HFFc6 (cell line): ENCODE measurements at regions not wholly inside any gene's neighbourhood (a gene's known extent, or its start where the extent isn't known, plus 50 kb on each side); places are given as distances from the start of the nearest gene placed in this dataset.
A peak's percentile ranks its signal among the peaks of the same experiment; 100 is the strongest.

Experiments
- DNase-seq: peaks from one replicate; pipeline ENCODE4 v3.0.0-alpha.2; 2018
- H3K27ac Mint-ChIP-seq: 2 replicates; pipeline ENCODE4 v1.8.0; 2020; ENCODE audit warnings: mild to moderate bottlenecking, mixed read lengths
- H3K27me3 Mint-ChIP-seq: 2 replicates; pipeline ENCODE4 v1.8.0; 2021; ENCODE audit warnings: mild to moderate bottlenecking, moderate library complexity, mixed read lengths; ENCODE audit not compliant: insufficient read depth
- H3K36me3 Mint-ChIP-seq: 2 replicates; pipeline ENCODE4 v1.8.0; 2021; ENCODE audit warnings: low read depth, mixed read lengths
- H3K4me1 Mint-ChIP-seq: 2 replicates; pipeline ENCODE4 v1.8.0; 2020; ENCODE audit warnings: low read depth, mixed read lengths
- H3K4me3 Mint-ChIP-seq: 2 replicates; pipeline ENCODE4 v1.8.0; 2020; ENCODE audit warnings: mild to moderate bottlenecking, moderate library complexity, mixed read lengths
- H3K9me3 Mint-ChIP-seq: 2 replicates; pipeline ENCODE4 v1.8.0; 2020; ENCODE audit warnings: mild to moderate bottlenecking, mixed read lengths
- TF ChIP-seq, protein P1 (sequence below): fragments of 200-600 bp; sonication (generic); IDR thresholded peaks from 2 replicates; pipeline ENCODE4 v1.5.0; 2021; ENCODE audit warnings: antibody characterized with exemption, mild to moderate bottlenecking

GRCh38 chr21:15508554-15508953, 221.2 kb upstream of the USP25 start:
- Mint-ChIP-seq H3K4me1 (no peaks in the 10 kb centered on the region), H3K27me3 (peaks cover 1% of the 10 kb centered on the region; the same call in 1 of the 2 replicates), H3K4me3 (no peak overlapping the region), H3K27ac (no peak overlapping the region), H3K36me3 (no peaks in the 10 kb centered on the region), H3K9me3 (no peaks in the 10 kb centered on the region)
- TF ChIP-seq, protein P1, sequence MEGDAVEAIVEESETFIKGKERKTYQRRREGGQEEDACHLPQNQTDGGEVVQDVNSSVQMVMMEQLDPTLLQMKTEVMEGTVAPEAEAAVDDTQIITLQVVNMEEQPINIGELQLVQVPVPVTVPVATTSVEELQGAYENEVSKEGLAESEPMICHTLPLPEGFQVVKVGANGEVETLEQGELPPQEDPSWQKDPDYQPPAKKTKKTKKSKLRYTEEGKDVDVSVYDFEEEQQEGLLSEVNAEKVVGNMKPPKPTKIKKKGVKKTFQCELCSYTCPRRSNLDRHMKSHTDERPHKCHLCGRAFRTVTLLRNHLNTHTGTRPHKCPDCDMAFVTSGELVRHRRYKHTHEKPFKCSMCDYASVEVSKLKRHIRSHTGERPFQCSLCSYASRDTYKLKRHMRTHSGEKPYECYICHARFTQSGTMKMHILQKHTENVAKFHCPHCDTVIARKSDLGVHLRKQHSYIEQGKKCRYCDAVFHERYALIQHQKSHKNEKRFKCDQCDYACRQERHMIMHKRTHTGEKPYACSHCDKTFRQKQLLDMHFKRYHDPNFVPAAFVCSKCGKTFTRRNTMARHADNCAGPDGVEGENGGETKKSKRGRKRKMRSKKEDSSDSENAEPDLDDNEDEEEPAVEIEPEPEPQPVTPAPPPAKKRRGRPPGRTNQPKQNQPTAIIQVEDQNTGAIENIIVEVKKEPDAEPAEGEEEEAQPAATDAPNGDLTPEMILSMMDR, result no peak
- DNase-seq, result no peak

GRCh38 chr21:15514073-15514946, 215.5 kb upstream of the USP25 start:
- H3K27me3 Mint-ChIP-seq, result no peaks in the 10 kb centered on the region
- H3K36me3 Mint-ChIP-seq, result no peaks in the 10 kb centered on the region
- no peak overlapping the region for H3K4me3 Mint-ChIP-seq
- no peaks in the 10 kb centered on the region for H3K9me3 Mint-ChIP-seq
- TF ChIP-seq, protein P1, result no peak
- H3K27ac Mint-ChIP-seq, result no peak overlapping the region
- no peaks in the 10 kb centered on the region for H3K4me1 Mint-ChIP-seq
- no peak for DNase-seq

GRCh38 chr21:15515908-15516307, 213.9 kb upstream of the USP25 start:
- Mint-ChIP-seq H3K9me3 (no peaks in the 10 kb centered on the region), H3K4me1 (no peaks in the 10 kb centered on the region), H3K27me3 (no peaks in the 10 kb centered on the region), H3K4me3 (no peak overlapping the region), H3K36me3 (no peaks in the 10 kb centered on the region), H3K27ac (no peak overlapping the region)
- TF ChIP-seq, protein P1, result no peak
- no peak for DNase-seq

DNA sequence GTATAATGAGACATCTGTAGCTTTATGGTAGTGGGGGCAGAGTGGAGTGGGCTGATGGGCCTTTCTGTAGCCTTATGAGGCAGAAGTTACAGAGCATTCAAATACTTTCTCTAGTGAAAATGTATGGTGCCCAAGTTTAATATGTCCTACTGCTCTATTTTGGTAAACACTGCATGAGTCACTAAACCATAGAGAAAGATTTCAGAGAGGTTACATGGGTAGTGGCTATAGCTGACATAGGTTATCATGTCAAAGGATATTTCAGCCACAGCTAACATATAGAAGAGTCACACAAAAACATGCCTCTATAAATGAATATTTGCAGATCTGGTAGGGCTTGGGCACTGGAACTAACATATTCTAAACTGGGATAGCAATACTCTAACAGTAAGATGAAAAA, 212.4 kb upstream of the USP25 start:
- no peak for DNase-seq
- no peaks in the 10 kb centered on the region for H3K4me1 Mint-ChIP-seq
- no peaks in the 10 kb centered on the region for H3K27me3 Mint-ChIP-seq
- TF ChIP-seq, protein P1, result no peak
- no peaks in the 10 kb centered on the region for H3K36me3 Mint-ChIP-seq
- H3K4me3 Mint-ChIP-seq, result no peak overlapping the region
- H3K27ac Mint-ChIP-seq, result no peak overlapping the region
- no peaks in the 10 kb centered on the region for H3K9me3 Mint-ChIP-seq

- no peaks in the 10 kb centered on the region for H3K27me3 Mint-ChIP-seq
- no peak overlapping the region for H3K4me3 Mint-ChIP-seq
- no peak for DNase-seq
- TF ChIP-seq, protein P1, result peak; percentile 60
- no peaks in the 10 kb centered on the region for H3K4me1 Mint-ChIP-seq
- no peaks in the 10 kb centered on the region for H3K9me3 Mint-ChIP-seq
- H3K36me3 Mint-ChIP-seq, result no peaks in the 10 kb centered on the region
- no peak overlapping the region for H3K27ac Mint-ChIP-seq
Observed at GRCh38 chr21:15520811-15521643, 208.8 kb upstream of the USP25 start.
